ENCODE measurements at regions not wholly inside any gene's neighbourhood (a gene's known extent, or its start where the extent isn't known, plus 50 kb on each side); places are given as distances from the start of the nearest gene placed in this dataset.

DNA sequence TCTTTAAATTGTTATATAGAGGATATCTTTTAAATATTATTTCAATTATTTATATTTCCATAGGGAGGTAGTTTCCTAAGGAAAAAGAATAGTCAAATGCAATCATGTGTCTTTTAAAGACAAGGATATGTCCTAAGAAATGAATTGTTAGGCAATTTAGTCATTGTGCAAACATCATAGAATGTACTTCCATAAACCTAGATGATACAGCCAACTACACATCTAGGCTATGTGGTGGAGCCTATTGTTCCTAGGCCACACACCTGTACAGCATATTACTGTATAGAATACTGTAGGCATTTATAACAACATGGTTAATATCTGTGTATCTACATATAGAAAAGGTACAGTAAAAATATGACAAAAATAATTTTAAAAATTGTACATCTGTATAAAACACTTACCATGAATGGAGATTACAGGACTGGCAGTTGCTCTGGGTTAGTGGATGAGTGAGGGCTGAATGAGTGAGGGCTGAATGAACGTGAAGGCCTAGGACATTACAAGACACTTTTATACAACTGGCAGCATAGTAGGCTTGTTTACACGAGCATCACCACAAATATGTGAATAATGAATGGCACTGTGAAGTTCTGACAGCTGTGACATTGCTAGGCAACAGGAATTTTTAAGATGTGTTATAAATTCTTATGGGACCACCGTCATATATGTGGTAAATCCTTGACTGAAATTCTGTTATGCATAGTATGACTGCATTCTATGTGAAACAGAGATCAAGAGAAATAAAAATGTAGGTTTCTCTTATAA is 1879.0 kb upstream of the RAG2 start (continued):
- TF ChIP-seq KDM5B (CRISPR knock-in tag; IDR thresholded peaks at IDR 0.05; ENCODE audit: borderline replicate concordance) (no peak), ZNF713 (CRISPR knock-in tag; IDR thresholded peaks at IDR 0.05) (no peak), ZNF607 (CRISPR knock-in tag; IDR thresholded peaks at IDR 0.05; ENCODE audit: borderline replicate concordance) (no peak), FOXO4 (CRISPR knock-in tag; conservative IDR thresholded peaks at IDR 0.05) (no peak)

GRCh38 chr11:38461751-38462150 is 1863.7 kb upstream of the RAG2 start:
- no peak overlapping the region for H3K27ac ChIP-seq (ENCODE audit: extremely low read length, insufficient read depth, low read length)
- H3K4me3 ChIP-seq (replicated peaks in 1 of 3; ENCODE audit: insufficient read depth in 1 of 3, low read depth in 2 of 3, low read length in 3 of 3), result no peak overlapping the region
- ATAC-seq (no peak), DNase-seq (ENCODE audit: low spot score) (no peak), FAIRE-seq (no peak)
- 0% methylated on average over 4 of the region's 6 CpGs for WGBS (ENCODE audit: low lambda C conversion rate)
- H4K20me1 ChIP-seq (ENCODE audit: insufficient read depth, low read length), result no peaks in the 10 kb centered on the region
- H3K9ac ChIP-seq (ENCODE audit: insufficient read depth, low read depth, low read length), result no peak overlapping the region
- no peaks in the 10 kb centered on the region for H3K27me3 ChIP-seq (ENCODE audit: control insufficient read depth in 1 of 2, insufficient read depth in 2 of 2, low read length in 2 of 2)
- no peaks in the 10 kb centered on the region for H3K36me3 ChIP-seq (replicated peaks in 1 of 2; ENCODE audit: control insufficient read depth in 1 of 2, insufficient read depth in 2 of 2, low read length in 2 of 2)
- H3K9me3 ChIP-seq (ENCODE audit: low read length), result peaks cover 60% of the 10 kb centered on the region
- H3K79me2 ChIP-seq (ENCODE audit: insufficient read depth, low read length), result no peaks in the 10 kb centered on the region
- no peak overlapping the region for H2AFZ ChIP-seq (ENCODE audit: low read length)
- intact Hi-C loops (cut with micrococcal nuclease; ENCODE audit: unreplicated experiment) (no loop called here), in situ Hi-C loops (cut with HindIII; ENCODE audit: extremely low pct_ligation_motif_present, low pct_unique_long_range_greater_than_20kb) (no loop called here)
- ChIA-PET POLR2A (no interaction called here), CTCF (ENCODE audit: low intra/inter-chr PET ratio, low total read pairs) (no interaction called here)
- no peaks in the 10 kb centered on the region for H3K4me1 ChIP-seq (ENCODE audit: insufficient read depth, low read length)
- H3K4me2 ChIP-seq (ENCODE audit: low read depth, low read length), result no peak overlapping the region
- no TSS peak for BruUV-seq (replicated peaks)
- TF ChIP-seq, protein P1, sequence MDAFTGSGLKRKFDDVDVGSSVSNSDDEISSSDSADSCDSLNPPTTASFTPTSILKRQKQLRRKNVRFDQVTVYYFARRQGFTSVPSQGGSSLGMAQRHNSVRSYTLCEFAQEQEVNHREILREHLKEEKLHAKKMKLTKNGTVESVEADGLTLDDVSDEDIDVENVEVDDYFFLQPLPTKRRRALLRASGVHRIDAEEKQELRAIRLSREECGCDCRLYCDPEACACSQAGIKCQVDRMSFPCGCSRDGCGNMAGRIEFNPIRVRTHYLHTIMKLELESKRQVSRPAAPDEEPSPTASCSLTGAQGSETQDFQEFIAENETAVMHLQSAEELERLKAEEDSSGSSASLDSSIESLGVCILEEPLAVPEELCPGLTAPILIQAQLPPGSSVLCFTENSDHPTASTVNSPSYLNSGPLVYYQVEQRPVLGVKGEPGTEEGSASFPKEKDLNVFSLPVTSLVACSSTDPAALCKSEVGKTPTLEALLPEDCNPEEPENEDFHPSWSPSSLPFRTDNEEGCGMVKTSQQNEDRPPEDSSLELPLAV (CRISPR knock-in tag; conservative IDR thresholded peaks at IDR 0.05; ENCODE audit: low read depth), result no peak
- TF ChIP-seq ZNF737 (CRISPR knock-in tag; IDR thresholded peaks at IDR 0.05; ENCODE audit: borderline replicate concordance), result no peak
- no peak for TF ChIP-seq ZBTB43 (CRISPR knock-in tag; conservative IDR thresholded peaks at IDR 0.05)
- TF ChIP-seq, protein P2, sequence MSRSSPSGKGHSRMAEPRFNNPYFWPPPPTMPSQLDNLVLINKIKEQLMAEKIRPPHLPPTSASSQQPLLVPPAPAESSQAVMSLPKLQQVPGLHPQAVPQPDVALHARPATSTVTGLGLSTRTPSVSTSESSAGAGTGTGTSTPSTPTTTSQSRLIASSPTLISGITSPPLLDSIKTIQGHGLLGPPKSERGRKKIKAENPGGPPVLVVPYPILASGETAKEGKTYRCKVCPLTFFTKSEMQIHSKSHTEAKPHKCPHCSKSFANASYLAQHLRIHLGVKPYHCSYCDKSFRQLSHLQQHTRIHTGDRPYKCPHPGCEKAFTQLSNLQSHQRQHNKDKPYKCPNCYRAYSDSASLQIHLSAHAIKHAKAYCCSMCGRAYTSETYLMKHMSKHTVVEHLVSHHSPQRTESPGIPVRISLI (CRISPR knock-in tag; IDR thresholded peaks at IDR 0.05; ENCODE audit: borderline replicate concordance), result no peak
- no peak for TF ChIP-seq GMEB1 (CRISPR knock-in tag; IDR thresholded peaks at IDR 0.05; ENCODE audit: borderline replicate concordance)
- TF ChIP-seq, protein P3, sequence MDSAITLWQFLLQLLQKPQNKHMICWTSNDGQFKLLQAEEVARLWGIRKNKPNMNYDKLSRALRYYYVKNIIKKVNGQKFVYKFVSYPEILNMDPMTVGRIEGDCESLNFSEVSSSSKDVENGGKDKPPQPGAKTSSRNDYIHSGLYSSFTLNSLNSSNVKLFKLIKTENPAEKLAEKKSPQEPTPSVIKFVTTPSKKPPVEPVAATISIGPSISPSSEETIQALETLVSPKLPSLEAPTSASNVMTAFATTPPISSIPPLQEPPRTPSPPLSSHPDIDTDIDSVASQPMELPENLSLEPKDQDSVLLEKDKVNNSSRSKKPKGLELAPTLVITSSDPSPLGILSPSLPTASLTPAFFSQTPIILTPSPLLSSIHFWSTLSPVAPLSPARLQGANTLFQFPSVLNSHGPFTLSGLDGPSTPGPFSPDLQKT (CRISPR knock-in tag; IDR thresholded peaks at IDR 0.05; ENCODE audit: borderline replicate concordance), result no peak
- TF ChIP-seq, protein P4, sequence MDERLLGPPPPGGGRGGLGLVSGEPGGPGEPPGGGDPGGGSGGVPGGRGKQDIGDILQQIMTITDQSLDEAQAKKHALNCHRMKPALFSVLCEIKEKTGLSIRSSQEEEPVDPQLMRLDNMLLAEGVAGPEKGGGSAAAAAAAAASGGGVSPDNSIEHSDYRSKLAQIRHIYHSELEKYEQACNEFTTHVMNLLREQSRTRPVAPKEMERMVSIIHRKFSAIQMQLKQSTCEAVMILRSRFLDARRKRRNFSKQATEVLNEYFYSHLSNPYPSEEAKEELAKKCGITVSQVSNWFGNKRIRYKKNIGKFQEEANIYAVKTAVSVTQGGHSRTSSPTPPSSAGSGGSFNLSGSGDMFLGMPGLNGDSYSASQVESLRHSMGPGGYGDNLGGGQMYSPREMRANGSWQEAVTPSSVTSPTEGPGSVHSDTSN (CRISPR knock-in tag; IDR thresholded peaks at IDR 0.05), result no peak

Data from HepG2 (cell line).